Neural progenitor cell (in vitro differentiated cells): ENCODE measurements at regions not wholly inside any gene's neighbourhood (a gene's known extent, or its start where the extent isn't known, plus 50 kb on each side); places are given as distances from the start of the nearest gene placed in this dataset.

Experiments used
- DNase-seq: peaks from one replicate; pipeline ENCODE4 v3.0.0-alpha.2; 2016; ENCODE audit warnings: low spot score
- H2AFZ ChIP-seq: fragments of 200-600 bp; sonication (generic); replicated peaks from 2 replicates; pipeline ENCODE4 v1.6.1; 2016; ENCODE audit warnings: antibody characterized with exemption
- H3F3A ChIP-seq: fragments of 200-600 bp; sonication (generic); 2 replicates; pipeline ENCODE4 v1.6.1; 2016; ENCODE audit warnings: antibody characterized with exemption, low read depth
- H3K27ac ChIP-seq: fragments of 200-600 bp; sonication (generic); 2 replicates; pipeline ENCODE4 v1.5.1; 2016; ENCODE audit warnings: mild to moderate bottlenecking
- H3K27me3 ChIP-seq: fragments of 200-600 bp; sonication (generic); 2 replicates; pipeline ENCODE4 v1.6.1; 2016; ENCODE audit warnings: mild to moderate bottlenecking, moderate library complexity
- H3K36me3 ChIP-seq: fragments of 200-600 bp; sonication (generic); 2 replicates; pipeline ENCODE4 v1.5.1; 2016
- H3K4me1 ChIP-seq: fragments of 200-600 bp; sonication (generic); 2 replicates; pipeline ENCODE4 v1.6.1; 2016; ENCODE audit warnings: mixed run types
- H3K4me2 ChIP-seq: fragments of 200-600 bp; sonication (generic); 2 replicates; pipeline ENCODE4 v1.6.1; 2016
- H3K4me3 ChIP-seq: fragments of 200-600 bp; sonication (generic); 2 replicates; pipeline ENCODE4 v1.5.1; 2016
- H3K79me2 ChIP-seq: fragments of 200-600 bp; sonication (generic); 2 replicates; pipeline ENCODE4 v1.6.1; 2016; ENCODE audit warnings: low read depth
- H3K9ac ChIP-seq: fragments of 200-600 bp; sonication (generic); 2 replicates; pipeline ENCODE4 v1.6.1; 2016
- H3K9me3 ChIP-seq: fragments of 200-600 bp; sonication (generic); 2 replicates; pipeline ENCODE4 v1.5.1; 2016; ENCODE audit warnings: low read depth
- H4K20me1 ChIP-seq: fragments of 200-600 bp; sonication (generic); 2 replicates; pipeline ENCODE4 v1.6.1; 2016; ENCODE audit warnings: low read depth
- H3K27ac Mint-ChIP-seq: 3 replicates; pipeline ENCODE4 v1.8.0; 2021; ENCODE audit warnings: mixed read lengths
- H3K27me3 Mint-ChIP-seq: 2 replicates; pipeline ENCODE4 v1.8.0; 2022; ENCODE audit warnings: low read depth, mild to moderate bottlenecking, inconsistent platforms, moderate library complexity, mixed read lengths; ENCODE audit not compliant: insufficient read depth
- H3K36me3 Mint-ChIP-seq: 3 replicates; pipeline ENCODE4 v1.8.0; 2021; ENCODE audit warnings: mixed read lengths
- H3K4me1 Mint-ChIP-seq: 3 replicates; pipeline ENCODE4 v1.8.0; 2021; ENCODE audit warnings: mixed read lengths
- H3K4me3 Mint-ChIP-seq: 3 replicates; pipeline ENCODE4 v1.8.0; 2021; ENCODE audit warnings: mild to moderate bottlenecking, moderate library complexity, mixed read lengths
- H3K9me3 Mint-ChIP-seq: 3 replicates; pipeline ENCODE4 v1.8.0; 2020; ENCODE audit warnings: mixed read lengths
- EZH2 ChIP-seq: fragments of 200-600 bp; sonication (generic); IDR thresholded peaks from 2 replicates; pipeline ENCODE4 v1.6.1; 2017; ENCODE audit warnings: antibody characterized with exemption, mild to moderate bottlenecking, moderate library complexity
- EZH2phosphoT487 ChIP-seq: fragments of 200-600 bp; sonication (generic); IDR thresholded peaks from 2 replicates; pipeline ENCODE4 v1.6.1; 2017; ENCODE audit warnings: antibody characterized with exemption
- TF ChIP-seq, protein P1 (sequence below): fragments of 200-600 bp; sonication (generic); IDR thresholded peaks from 2 replicates; pipeline ENCODE4 v1.5.1; 2017; ENCODE audit warnings: antibody characterized with exemption, mild to moderate bottlenecking

DNA sequence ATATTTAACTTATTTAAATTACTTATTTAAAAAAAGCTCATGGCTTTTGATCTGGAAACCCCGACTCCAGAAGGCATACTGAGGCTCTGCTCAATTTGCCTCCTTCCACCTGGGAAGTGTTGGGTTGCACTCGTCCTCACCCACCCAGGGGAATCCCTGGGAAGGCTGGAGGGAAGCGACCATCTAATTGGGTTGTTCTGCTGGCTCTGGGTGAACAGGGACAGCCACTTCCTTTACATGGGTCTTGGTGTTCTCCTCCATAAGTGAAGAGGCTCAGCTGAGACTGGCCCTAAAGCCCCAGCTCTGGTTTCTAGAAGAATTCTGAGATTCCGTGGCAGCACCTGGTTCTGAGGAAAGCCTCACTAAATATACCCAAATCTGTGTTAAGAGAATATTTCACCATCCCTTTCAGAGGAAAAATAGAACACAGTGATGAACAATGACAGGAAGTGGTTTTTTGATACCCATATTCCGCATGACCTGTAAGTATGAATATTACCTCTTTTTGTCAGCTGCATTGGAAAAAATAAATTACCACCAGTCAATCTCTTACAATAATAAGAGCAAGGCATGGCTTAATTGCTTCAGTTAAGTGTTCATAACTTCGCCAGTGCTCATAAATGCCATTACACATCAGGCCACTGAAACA, 131.1 kb upstream of the SHH start:
- Histone ChIP-seq H3K27ac (no peak overlapping the region), H3K27me3 (no peaks in the 10 kb centered on the region), H3K9me3 (peaks cover 8% of the 10 kb centered on the region), H2AFZ (no peak overlapping the region), H4K20me1 (no peaks in the 10 kb centered on the region), H3K4me2 (no peak overlapping the region), H3K4me3 (no peak overlapping the region), H3K36me3 (peaks cover 5% of the 10 kb centered on the region), H3K79me2 (no peaks in the 10 kb centered on the region), H3K4me1 (peaks cover 12% of the 10 kb centered on the region), H3F3A (peaks cover 10% of the 10 kb centered on the region), H3K9ac (no peak overlapping the region)
- TF ChIP-seq EZH2 (no peak), EZH2phosphoT487 (no peak)
- TF ChIP-seq, protein P1, sequence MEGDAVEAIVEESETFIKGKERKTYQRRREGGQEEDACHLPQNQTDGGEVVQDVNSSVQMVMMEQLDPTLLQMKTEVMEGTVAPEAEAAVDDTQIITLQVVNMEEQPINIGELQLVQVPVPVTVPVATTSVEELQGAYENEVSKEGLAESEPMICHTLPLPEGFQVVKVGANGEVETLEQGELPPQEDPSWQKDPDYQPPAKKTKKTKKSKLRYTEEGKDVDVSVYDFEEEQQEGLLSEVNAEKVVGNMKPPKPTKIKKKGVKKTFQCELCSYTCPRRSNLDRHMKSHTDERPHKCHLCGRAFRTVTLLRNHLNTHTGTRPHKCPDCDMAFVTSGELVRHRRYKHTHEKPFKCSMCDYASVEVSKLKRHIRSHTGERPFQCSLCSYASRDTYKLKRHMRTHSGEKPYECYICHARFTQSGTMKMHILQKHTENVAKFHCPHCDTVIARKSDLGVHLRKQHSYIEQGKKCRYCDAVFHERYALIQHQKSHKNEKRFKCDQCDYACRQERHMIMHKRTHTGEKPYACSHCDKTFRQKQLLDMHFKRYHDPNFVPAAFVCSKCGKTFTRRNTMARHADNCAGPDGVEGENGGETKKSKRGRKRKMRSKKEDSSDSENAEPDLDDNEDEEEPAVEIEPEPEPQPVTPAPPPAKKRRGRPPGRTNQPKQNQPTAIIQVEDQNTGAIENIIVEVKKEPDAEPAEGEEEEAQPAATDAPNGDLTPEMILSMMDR, result no peak
- H3K27me3 Mint-ChIP-seq, result peaks cover 8% of the 10 kb centered on the region
- DNase-seq, result no peak
- H3K9me3 Mint-ChIP-seq, result peaks cover 25% of the 10 kb centered on the region
- H3K4me3 Mint-ChIP-seq, result no peak overlapping the region
- H3K36me3 Mint-ChIP-seq, result no peaks in the 10 kb centered on the region
- peaks cover 5% of the 10 kb centered on the region for H3K4me1 Mint-ChIP-seq
- no peak overlapping the region for H3K27ac Mint-ChIP-seq

- Mint-ChIP-seq H3K9me3 (peaks cover 27% of the 10 kb centered on the region), H3K36me3 (no peaks in the 10 kb centered on the region), H3K4me1 (peaks cover 5% of the 10 kb centered on the region), H3K27me3 (peaks cover 8% of the 10 kb centered on the region), H3K27ac (no peak overlapping the region), H3K4me3 (no peak overlapping the region)
- H3F3A ChIP-seq, result peaks cover 10% of the 10 kb centered on the region
- H3K4me2 ChIP-seq, result no peak overlapping the region
- DNase-seq, result no peak
- H3K9ac ChIP-seq, result no peak overlapping the region
- no peaks in the 10 kb centered on the region for H4K20me1 ChIP-seq
- H3K79me2 ChIP-seq, result no peaks in the 10 kb centered on the region
- no peak overlapping the region for H2AFZ ChIP-seq
- H3K4me3 ChIP-seq, result no peak overlapping the region
- H3K9me3 ChIP-seq, result peaks cover 8% of the 10 kb centered on the region
- H3K36me3 ChIP-seq, result peaks cover 5% of the 10 kb centered on the region
- TF ChIP-seq EZH2phosphoT487, result no peak
- no peak for TF ChIP-seq EZH2
- TF ChIP-seq, protein P1, result no peak
- H3K27ac ChIP-seq, result no peak overlapping the region
- no peaks in the 10 kb centered on the region for H3K27me3 ChIP-seq
- H3K4me1 ChIP-seq, result peaks cover 12% of the 10 kb centered on the region
These were observed 130.1 kb upstream of the SHH start for GRCh38 chr7:155942226-155942950.

GRCh38 chr7:155941688-155942087, 129.4 kb upstream of the SHH start:
- H2AFZ ChIP-seq, result peak overlapping the region; percentile 90
- Mint-ChIP-seq H3K4me3 (no peak overlapping the region), H3K27me3 (peaks cover 8% of the 10 kb centered on the region), H3K27ac (no peak overlapping the region), H3K9me3 (peaks cover 22% of the 10 kb centered on the region), H3K36me3 (no peaks in the 10 kb centered on the region), H3K4me1 (peaks cover 5% of the 10 kb centered on the region)
- no peak for DNase-seq
- H3K4me3 ChIP-seq, result no peak overlapping the region
- no peak overlapping the region for H3K4me2 ChIP-seq
- no peak overlapping the region for H3K27ac ChIP-seq
- peaks cover 5% of the 10 kb centered on the region for H3K36me3 ChIP-seq
- peaks cover 10% of the 10 kb centered on the region for H3F3A ChIP-seq
- no peaks in the 10 kb centered on the region for H4K20me1 ChIP-seq
- TF ChIP-seq EZH2phosphoT487 (no peak), EZH2 (no peak)
- TF ChIP-seq, protein P1, result no peak
- H3K9ac ChIP-seq, result no peak overlapping the region
- H3K27me3 ChIP-seq, result no peaks in the 10 kb centered on the region
- peaks cover 8% of the 10 kb centered on the region for H3K9me3 ChIP-seq
- no peaks in the 10 kb centered on the region for H3K79me2 ChIP-seq
- H3K4me1 ChIP-seq, result peaks cover 12% of the 10 kb centered on the region
